Nephron progenitor cell (in vitro differentiated cells): ENCODE measurements at regions not wholly inside any gene's neighbourhood (a gene's known extent, or its start where the extent isn't known, plus 50 kb on each side); places are given as distances from the start of the nearest gene placed in this dataset.

ENCODE experiments used
- DNase-seq: peaks from one replicate; pipeline ENCODE4 v3.0.0; 2021
- H3K27ac Mint-ChIP-seq: 2 replicates; pipeline ENCODE4 v1.8.0; 2021; ENCODE audit warnings: mild to moderate bottlenecking, moderate library complexity, mixed read lengths
- H3K27me3 Mint-ChIP-seq: 2 replicates; pipeline ENCODE4 v1.8.0; 2021; ENCODE audit warnings: mild to moderate bottlenecking, low read depth, mixed read lengths; ENCODE audit not compliant: poor library complexity
- H3K36me3 Mint-ChIP-seq: 2 replicates; pipeline ENCODE4 v1.8.0; 2021; ENCODE audit warnings: low read depth, mixed read lengths
- H3K4me1 Mint-ChIP-seq: 2 replicates; pipeline ENCODE4 v1.8.0; 2021; ENCODE audit warnings: mixed read lengths
- H3K4me3 Mint-ChIP-seq: 2 replicates; pipeline ENCODE4 v1.8.0; 2021; ENCODE audit warnings: mild to moderate bottlenecking, moderate library complexity, mixed read lengths
- H3K9me3 Mint-ChIP-seq: 2 replicates; pipeline ENCODE4 v1.8.0; 2021; ENCODE audit warnings: mild to moderate bottlenecking, moderate library complexity, mixed read lengths
- TF ChIP-seq, protein P1 (sequence below): fragments of 200-600 bp; sonication (generic); IDR thresholded peaks from 2 replicates; pipeline ENCODE4 v1.5.0; 2021; ENCODE audit warnings: antibody characterized with exemption

DNA sequence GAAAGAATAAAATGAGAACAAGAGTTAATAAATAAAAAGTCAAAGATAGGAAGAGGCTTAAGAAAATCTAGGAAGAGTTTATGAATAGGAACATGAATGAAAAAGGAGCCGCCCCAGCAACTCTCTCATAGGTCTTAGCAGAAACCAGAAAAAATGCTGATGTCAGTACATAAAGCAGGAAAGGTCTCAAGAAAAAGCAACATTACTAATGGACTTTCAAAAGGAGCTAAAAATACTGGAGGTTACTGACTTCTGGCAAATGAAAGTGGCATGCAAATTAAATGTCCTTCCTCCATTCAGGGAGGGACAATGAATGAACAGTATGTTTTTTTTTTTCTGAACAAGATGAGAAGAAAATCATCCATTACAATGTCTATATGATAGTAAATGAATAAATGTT, 387.6 kb downstream of the BRINP2 start:
- DNase-seq, result no peak
- peaks cover 3% of the 10 kb centered on the region for H3K27me3 Mint-ChIP-seq
- peaks cover 41% of the 10 kb centered on the region for H3K9me3 Mint-ChIP-seq
- H3K4me1 Mint-ChIP-seq, result no peaks in the 10 kb centered on the region
- no peaks in the 10 kb centered on the region for H3K36me3 Mint-ChIP-seq
- TF ChIP-seq, protein P1, sequence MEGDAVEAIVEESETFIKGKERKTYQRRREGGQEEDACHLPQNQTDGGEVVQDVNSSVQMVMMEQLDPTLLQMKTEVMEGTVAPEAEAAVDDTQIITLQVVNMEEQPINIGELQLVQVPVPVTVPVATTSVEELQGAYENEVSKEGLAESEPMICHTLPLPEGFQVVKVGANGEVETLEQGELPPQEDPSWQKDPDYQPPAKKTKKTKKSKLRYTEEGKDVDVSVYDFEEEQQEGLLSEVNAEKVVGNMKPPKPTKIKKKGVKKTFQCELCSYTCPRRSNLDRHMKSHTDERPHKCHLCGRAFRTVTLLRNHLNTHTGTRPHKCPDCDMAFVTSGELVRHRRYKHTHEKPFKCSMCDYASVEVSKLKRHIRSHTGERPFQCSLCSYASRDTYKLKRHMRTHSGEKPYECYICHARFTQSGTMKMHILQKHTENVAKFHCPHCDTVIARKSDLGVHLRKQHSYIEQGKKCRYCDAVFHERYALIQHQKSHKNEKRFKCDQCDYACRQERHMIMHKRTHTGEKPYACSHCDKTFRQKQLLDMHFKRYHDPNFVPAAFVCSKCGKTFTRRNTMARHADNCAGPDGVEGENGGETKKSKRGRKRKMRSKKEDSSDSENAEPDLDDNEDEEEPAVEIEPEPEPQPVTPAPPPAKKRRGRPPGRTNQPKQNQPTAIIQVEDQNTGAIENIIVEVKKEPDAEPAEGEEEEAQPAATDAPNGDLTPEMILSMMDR, result no peak
- no peak overlapping the region for H3K27ac Mint-ChIP-seq
- no peak overlapping the region for H3K4me3 Mint-ChIP-seq

DNA sequence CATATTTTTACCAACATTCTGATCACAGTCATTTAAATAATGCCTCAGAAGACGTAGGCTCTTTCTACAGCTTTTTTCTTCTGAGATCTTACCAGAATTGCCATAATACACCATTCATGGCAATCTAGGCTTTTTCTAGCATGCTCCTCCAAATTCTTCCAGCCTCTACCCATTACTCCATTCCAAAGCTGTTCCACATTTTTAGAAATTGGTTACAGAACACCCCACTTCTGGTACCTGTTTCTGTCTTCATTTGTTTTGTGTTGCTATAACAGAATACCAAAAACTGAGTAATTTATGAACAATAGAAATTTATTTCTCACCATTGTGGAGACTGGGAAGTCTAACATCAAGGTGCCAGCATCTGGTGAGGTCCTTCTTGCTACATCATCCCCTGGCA, 385.4 kb downstream of the BRINP2 start:
- H3K4me1 Mint-ChIP-seq, result no peaks in the 10 kb centered on the region
- TF ChIP-seq, protein P1, result no peak
- peaks cover 3% of the 10 kb centered on the region for H3K27me3 Mint-ChIP-seq
- DNase-seq, result no peak
- peaks cover 55% of the 10 kb centered on the region for H3K9me3 Mint-ChIP-seq
- no peak overlapping the region for H3K27ac Mint-ChIP-seq
- H3K4me3 Mint-ChIP-seq, result no peak overlapping the region
- no peaks in the 10 kb centered on the region for H3K36me3 Mint-ChIP-seq

DNA sequence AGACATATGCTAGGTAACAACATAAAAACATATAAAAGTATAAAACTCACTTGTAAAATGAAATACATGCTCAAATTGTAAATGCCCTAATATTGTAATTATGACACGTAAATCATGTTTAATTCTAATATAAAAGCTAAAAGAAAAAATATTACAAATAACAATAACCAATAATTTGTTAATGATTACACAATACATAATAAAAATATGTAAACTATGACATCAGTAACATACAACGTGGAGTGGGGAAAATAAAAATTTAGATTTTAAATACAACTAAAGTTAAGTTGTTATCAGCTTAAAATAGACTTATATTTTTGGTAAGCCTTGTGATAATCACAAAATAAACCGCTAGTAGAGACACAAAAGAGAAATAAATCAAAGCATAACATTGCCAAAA, 376.4 kb downstream of the BRINP2 start:
- Mint-ChIP-seq H3K36me3 (no peaks in the 10 kb centered on the region), H3K27me3 (no peaks in the 10 kb centered on the region), H3K4me3 (no peak overlapping the region), H3K4me1 (peaks cover 7% of the 10 kb centered on the region), H3K9me3 (peaks cover 9% of the 10 kb centered on the region), H3K27ac (no peak overlapping the region)
- TF ChIP-seq, protein P1, result no peak
- no peak for DNase-seq

DNA sequence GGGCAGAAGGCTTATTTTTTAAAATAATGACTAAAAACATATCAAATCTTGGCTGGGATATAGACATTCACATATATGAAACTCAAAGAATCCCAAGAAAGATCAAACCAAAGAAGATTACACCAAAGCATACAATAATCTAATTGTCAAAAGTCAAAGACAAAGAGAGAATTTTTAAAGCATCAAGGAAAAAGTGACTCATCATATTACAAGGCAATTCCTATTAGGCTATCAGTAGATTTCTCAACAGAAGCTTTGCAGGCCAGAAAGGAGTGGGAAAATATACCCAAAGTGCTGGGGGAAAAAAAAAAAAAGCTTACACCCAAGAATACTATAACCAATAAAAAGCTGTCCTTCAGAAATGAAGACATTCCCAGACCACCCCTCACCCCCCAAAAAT, 375.6 kb downstream of the BRINP2 start:
- TF ChIP-seq, protein P1, result no peak
- peaks cover 2% of the 10 kb centered on the region for H3K9me3 Mint-ChIP-seq
- no peaks in the 10 kb centered on the region for H3K36me3 Mint-ChIP-seq
- H3K4me3 Mint-ChIP-seq, result no peak overlapping the region
- H3K27me3 Mint-ChIP-seq, result no peaks in the 10 kb centered on the region
- peaks cover 7% of the 10 kb centered on the region for H3K4me1 Mint-ChIP-seq
- H3K27ac Mint-ChIP-seq, result no peak overlapping the region
- DNase-seq, result no peak

DNA sequence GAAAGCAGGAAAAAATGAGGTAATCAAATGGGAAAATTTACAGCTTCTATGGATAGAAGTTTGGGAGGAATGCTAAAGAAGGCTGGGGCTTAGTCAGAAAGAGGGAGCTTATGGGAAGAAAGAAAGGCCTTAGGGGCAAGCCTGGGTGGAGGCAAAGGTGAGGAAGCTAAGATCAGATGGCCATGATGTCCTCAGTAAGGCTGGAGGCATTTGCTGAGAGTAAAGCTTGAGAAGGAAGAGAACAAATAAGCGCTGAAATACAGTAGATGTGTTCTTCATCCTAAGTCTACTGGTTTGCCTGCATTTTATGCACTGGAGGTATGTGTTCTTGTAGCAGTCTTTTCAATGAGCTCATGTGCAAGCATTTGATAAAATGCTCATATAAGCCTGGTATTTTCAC, 355.4 kb downstream of the BRINP2 start:
- DNase-seq, result no peak
- Mint-ChIP-seq H3K27ac (no peak overlapping the region), H3K4me1 (no peaks in the 10 kb centered on the region), H3K9me3 (peaks cover 2% of the 10 kb centered on the region), H3K4me3 (no peak overlapping the region), H3K27me3 (peaks cover 3% of the 10 kb centered on the region), H3K36me3 (no peaks in the 10 kb centered on the region)
- TF ChIP-seq, protein P1, result no peak

DNA sequence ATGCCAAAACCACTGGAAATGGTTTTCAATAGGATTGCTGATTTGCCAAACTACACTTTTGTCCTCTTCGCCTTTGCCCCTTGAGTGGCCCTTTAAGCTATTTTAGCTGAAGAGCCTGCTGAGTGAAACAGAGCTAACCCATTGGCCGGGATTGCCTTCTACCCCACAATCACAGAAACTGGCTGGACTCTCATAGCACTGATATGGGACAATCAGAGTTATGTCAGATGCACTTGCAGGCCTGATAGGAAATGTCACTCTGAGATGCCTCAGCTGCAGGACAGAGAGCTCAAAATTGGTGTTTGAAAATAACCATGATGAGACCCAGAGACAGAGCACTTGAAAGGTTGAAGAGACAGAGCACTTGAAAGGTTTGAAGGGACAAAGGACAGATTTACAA, 354.4 kb downstream of the BRINP2 start:
- H3K27me3 Mint-ChIP-seq, result peaks cover 3% of the 10 kb centered on the region
- H3K27ac Mint-ChIP-seq, result no peak overlapping the region
- H3K36me3 Mint-ChIP-seq, result no peaks in the 10 kb centered on the region
- DNase-seq, result no peak
- H3K9me3 Mint-ChIP-seq, result no peaks in the 10 kb centered on the region
- no peak overlapping the region for H3K4me3 Mint-ChIP-seq
- no peaks in the 10 kb centered on the region for H3K4me1 Mint-ChIP-seq
- TF ChIP-seq, protein P1, result no peak
